ENCODE measurements at regions not wholly inside any gene's neighbourhood (a gene's known extent, or its start where the extent isn't known, plus 50 kb on each side); places are given as distances from the start of the nearest gene placed in this dataset.
"Not testable (repeated sequence)": the region's sequence is repeated elsewhere in the genome, so short reads cannot be mapped to it uniquely, and the experiment has no call there.

DNA sequence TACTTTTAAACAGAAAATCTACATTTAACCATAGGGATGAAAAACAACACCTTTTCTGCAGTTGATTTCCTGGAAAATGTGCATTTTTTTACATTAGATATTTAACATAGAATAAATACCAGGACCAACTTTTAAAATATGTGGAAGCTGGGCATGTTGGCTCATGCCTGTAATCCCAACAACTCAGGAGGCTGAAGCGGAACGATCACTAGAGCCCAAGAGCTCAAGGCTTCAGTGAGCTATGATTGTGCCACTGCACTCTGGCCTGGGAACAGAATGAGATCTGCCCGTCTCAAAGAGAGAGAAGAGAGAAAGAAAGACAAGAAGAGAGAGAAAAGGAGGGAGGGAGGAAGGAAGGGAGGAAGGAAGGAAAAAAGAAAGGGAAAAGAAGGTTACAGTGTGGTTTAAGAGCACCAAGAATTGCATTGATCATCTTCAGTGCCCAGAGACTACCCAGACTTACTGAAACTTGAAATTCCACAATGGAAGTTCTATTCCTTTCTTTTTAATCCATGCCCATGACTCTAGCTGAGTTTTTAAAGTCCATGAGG, 189.4 kb upstream of the ARID1B start:
- no peak overlapping the region for H3K4me3 ChIP-seq
- H3K4me1 ChIP-seq (ENCODE audit: low read depth) = no peaks in the 10 kb centered on the region
- H3K36me3 ChIP-seq (ENCODE audit: low read depth) = no peaks in the 10 kb centered on the region
- no peaks in the 10 kb centered on the region for H3K9me3 ChIP-seq
- intact Hi-C loops (cut with DNase I, micrococcal nuclease) = no loop called here
- ATAC-seq (no peak), DNase-seq (no peak)
- no peak for TF ChIP-seq CTCF (IDR thresholded peaks at IDR 0.05)

GRCh38 chr6:156587071-156587470, 190.1 kb upstream of the ARID1B start:
- Histone ChIP-seq H3K9me3 (no peaks in the 10 kb centered on the region), H3K4me1 (ENCODE audit: low read depth) (no peaks in the 10 kb centered on the region), H3K4me3 (no peak overlapping the region), H3K36me3 (ENCODE audit: low read depth) (no peaks in the 10 kb centered on the region)
- ATAC-seq (no peak), DNase-seq (no peak)
- intact Hi-C loops (cut with DNase I, micrococcal nuclease) = no loop called here
- TF ChIP-seq CTCF (IDR thresholded peaks at IDR 0.05) = no peak

GRCh38 chr6:156585859-156586258, 191.3 kb upstream of the ARID1B start:
- H3K36me3 ChIP-seq (ENCODE audit: low read depth) = no peaks in the 10 kb centered on the region
- H3K4me3 ChIP-seq = no peak overlapping the region
- H3K4me1 ChIP-seq (ENCODE audit: low read depth) = no peaks in the 10 kb centered on the region
- no peaks in the 10 kb centered on the region for H3K9me3 ChIP-seq
- TF ChIP-seq CTCF (IDR thresholded peaks at IDR 0.05) = no peak
- intact Hi-C loops (cut with DNase I, micrococcal nuclease) = no loop called here
- no peak for ATAC-seq
- no peak for DNase-seq

DNA sequence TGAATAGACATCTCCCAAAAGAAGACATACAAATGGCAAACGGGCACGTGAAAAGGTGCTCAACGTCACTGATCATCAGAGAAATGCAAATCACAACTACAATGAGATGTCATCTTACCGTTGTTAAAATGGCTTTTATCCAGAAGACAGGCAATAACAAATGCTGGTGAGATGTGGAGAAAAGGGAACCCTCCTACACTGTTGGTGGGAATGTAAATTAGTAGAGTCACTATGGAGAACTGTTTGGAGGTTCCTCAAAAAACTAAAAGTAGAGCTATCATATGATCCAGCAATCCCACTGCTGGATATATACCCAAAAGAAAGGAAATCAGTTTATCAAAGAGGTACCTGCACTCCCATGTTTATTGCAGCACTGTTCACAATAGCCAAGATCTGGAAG, 193.1 kb upstream of the ARID1B start:
- intact Hi-C loops (cut with DNase I, micrococcal nuclease); H3K4me3 ChIP-seq; DNase-seq; ATAC-seq; H3K4me1 ChIP-seq (ENCODE audit: low read depth); H3K36me3 ChIP-seq (ENCODE audit: low read depth); H3K9me3 ChIP-seq: not testable (repeated sequence)

GRCh38 chr6:156583083-156583482, 194.1 kb upstream of the ARID1B start:
- Histone ChIP-seq H3K4me1 (ENCODE audit: low read depth) (no peaks in the 10 kb centered on the region), H3K9me3 (peaks cover 7% of the 10 kb centered on the region), H3K36me3 (ENCODE audit: low read depth) (no peaks in the 10 kb centered on the region), H3K4me3 (no peak overlapping the region)
- no peak for ATAC-seq
- DNase-seq = no peak
- TF ChIP-seq CTCF (IDR thresholded peaks at IDR 0.05) = no peak
- intact Hi-C loops (cut with DNase I, micrococcal nuclease) = no loop called here

- peak; percentile 83 for ATAC-seq
Measured at GRCh38 chr6:156582509-156582992, 194.6 kb upstream of the ARID1B start.

More at GRCh38 chr6:156582509-156582992, 194.6 kb upstream of the ARID1B start:
- peaks cover 13% of the 10 kb centered on the region for H3K9me3 ChIP-seq
- intact Hi-C loops (cut with DNase I, micrococcal nuclease) = no loop called here
- H3K4me1 ChIP-seq (ENCODE audit: low read depth) = no peaks in the 10 kb centered on the region
- H3K4me3 ChIP-seq = no peak overlapping the region
- no peaks in the 10 kb centered on the region for H3K36me3 ChIP-seq (ENCODE audit: low read depth)
- DNase-seq = peak in 2 of 3 donors; percentile 28 to 35
- no peak for TF ChIP-seq CTCF (IDR thresholded peaks at IDR 0.05)

All from mucosa of descending colon (tissue), 3 donors.